KOPT-K1 (cell line): ENCODE measurements at regions not wholly inside any gene's neighbourhood (a gene's known extent, or its start where the extent isn't known, plus 50 kb on each side); places are given as distances from the start of the nearest gene placed in this dataset.

Experiments used
- H3K27ac ChIP-seq: fragments of 200-600 bp; sonication (generic); 2 replicates; pipeline ENCODE4 v1.5.1; 2016; ENCODE audit warnings: antibody characterized with exemption, mild to moderate bottlenecking, low read depth, low read length; ENCODE audit not compliant: poor library complexity, severe bottlenecking
- H3K36me3 ChIP-seq: fragments of 200-600 bp; sonication (generic); 2 replicates; pipeline ENCODE4 v1.5.1; 2017; ENCODE audit warnings: antibody characterized with exemption, mild to moderate bottlenecking, low read length, moderate library complexity; ENCODE audit not compliant: insufficient read depth
- H3K9me3 ChIP-seq: fragments of 200-600 bp; sonication (generic); 2 replicates; pipeline ENCODE4 v1.5.1; 2017; ENCODE audit warnings: antibody characterized with exemption, low read length, mild to moderate bottlenecking; ENCODE audit not compliant: insufficient read depth, poor library complexity, severe bottlenecking

- no peaks in the 10 kb centered on the region for H3K36me3 ChIP-seq
- H3K27ac ChIP-seq = no peak overlapping the region
- H3K9me3 ChIP-seq = no peaks in the 10 kb centered on the region
These were observed 332.7 kb downstream of the PABPC4L start for GRCh38 chr4:133868856-133869255.

GRCh38 chr4:133866328-133866699 is 335.3 kb downstream of the PABPC4L start:
- H3K27ac ChIP-seq = no peak overlapping the region

DNA sequence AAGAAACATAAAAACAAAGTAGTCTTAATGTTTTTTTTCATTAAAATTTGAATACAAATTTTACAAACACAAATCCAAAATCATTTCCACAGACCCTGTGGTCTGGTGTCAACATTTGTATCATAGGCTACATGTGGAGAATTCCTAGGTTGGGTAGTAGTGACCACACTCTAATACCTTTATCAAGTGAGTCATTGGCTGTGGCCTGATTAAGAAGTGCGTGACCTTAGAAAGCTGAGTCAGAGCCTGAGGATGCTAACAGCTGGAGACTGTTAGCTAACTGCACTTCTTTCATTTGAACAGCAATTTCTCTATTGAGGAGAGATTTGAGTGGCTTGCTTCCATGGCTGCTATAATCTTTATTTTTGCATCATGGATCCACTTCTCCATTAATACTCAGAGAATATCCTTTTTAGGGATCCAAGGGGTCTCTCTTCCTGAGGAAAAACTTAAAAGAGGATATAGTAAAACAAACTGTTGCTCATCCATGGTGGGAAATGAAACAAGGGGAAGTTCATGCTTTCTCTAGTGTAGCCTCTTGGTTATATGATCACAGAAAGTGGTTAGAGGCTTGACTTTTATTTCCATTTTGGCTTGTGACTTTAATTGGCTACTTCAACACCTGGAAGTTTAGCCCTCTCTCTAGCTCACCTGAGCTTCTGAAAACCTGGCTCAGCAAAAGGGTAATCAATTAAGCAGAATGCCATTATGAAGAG is 335.8 kb downstream of the PABPC4L start:
- no peaks in the 10 kb centered on the region for H3K9me3 ChIP-seq
- no peak overlapping the region for H3K27ac ChIP-seq
- no peaks in the 10 kb centered on the region for H3K36me3 ChIP-seq

More at GRCh38 chr4:133866328-133866699, 335.3 kb downstream of the PABPC4L start:
- Histone ChIP-seq H3K9me3 (no peaks in the 10 kb centered on the region), H3K36me3 (no peaks in the 10 kb centered on the region)

DNA sequence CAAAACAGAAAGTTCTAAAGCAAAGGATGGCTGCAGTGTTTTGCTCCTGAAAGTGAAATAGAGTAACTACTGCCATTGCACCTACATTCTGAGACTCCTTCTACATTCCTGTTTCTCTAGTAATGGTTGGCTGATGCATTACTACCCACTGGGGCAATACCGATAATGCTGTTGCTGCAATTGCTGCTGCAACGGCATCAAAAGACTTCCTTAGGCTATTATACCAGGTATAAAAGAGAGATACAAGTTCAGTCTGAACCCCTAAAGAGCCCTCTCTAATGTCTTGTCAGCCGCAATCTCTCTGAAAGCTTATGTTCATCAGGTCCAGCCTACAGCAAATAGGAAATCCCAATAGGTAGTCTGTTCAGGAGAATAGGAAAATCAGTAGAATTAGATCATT is 338.4 kb downstream of the PABPC4L start:
- Histone ChIP-seq H3K27ac (no peak overlapping the region), H3K36me3 (no peaks in the 10 kb centered on the region), H3K9me3 (no peaks in the 10 kb centered on the region)

DNA sequence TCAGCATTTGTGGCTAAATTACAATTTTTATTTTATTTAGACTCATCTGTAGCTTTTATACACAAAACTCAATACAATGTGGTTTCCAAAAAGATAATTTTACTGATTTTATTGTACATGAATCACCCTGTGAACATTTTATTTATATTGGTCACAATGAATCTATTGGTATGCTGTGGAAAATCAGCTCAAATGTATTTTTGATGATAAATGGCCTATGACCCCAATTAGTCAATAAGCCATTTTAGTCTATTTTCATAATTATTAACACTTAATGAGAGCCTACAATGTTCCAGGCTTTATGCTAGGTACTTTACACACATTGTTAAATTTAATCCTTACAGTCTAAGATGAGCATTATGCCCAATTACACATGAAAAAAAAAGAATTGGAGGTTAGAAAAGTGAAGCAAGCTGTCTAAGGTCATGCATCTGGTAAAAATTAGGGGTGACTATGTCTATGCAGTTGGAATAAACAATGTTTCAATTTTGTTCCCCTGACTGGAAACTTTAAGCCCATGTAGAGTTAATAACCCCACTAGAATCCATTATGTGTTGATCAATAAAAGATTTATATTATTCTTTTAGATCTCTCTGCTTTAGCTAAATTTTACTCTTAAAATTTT is 344.7 kb downstream of the PABPC4L start:
- Histone ChIP-seq H3K36me3 (no peaks in the 10 kb centered on the region), H3K9me3 (no peaks in the 10 kb centered on the region), H3K27ac (no peak overlapping the region)

GRCh38 chr4:133855001-133855400 is 346.6 kb downstream of the PABPC4L start:
- no peaks in the 10 kb centered on the region for H3K9me3 ChIP-seq
- no peak overlapping the region for H3K27ac ChIP-seq
- no peaks in the 10 kb centered on the region for H3K36me3 ChIP-seq

GRCh38 chr4:133839326-133839725 is 362.3 kb downstream of the PABPC4L start:
- Histone ChIP-seq H3K27ac (no peak overlapping the region), H3K36me3 (no peaks in the 10 kb centered on the region), H3K9me3 (peaks cover 20% of the 10 kb centered on the region)

- Histone ChIP-seq H3K27ac (no peak overlapping the region), H3K36me3 (no peaks in the 10 kb centered on the region), H3K9me3 (peaks cover under 1% of the 10 kb centered on the region)
These were observed 378.4 kb downstream of the PABPC4L start for GRCh38 chr4:133823177-133823576.

- no peak overlapping the region for H3K27ac ChIP-seq
- H3K9me3 ChIP-seq = peaks cover 28% of the 10 kb centered on the region
These were observed 388.6 kb downstream of the PABPC4L start for GRCh38 chr4:133812954-133813353.

GRCh38 chr4:133812236-133812635 is 389.4 kb downstream of the PABPC4L start:
- Histone ChIP-seq H3K9me3 (peaks cover 21% of the 10 kb centered on the region), H3K36me3 (no peaks in the 10 kb centered on the region), H3K27ac (no peak overlapping the region)

More at GRCh38 chr4:133812954-133813353, 388.6 kb downstream of the PABPC4L start:
- H3K36me3 ChIP-seq = no peaks in the 10 kb centered on the region

DNA sequence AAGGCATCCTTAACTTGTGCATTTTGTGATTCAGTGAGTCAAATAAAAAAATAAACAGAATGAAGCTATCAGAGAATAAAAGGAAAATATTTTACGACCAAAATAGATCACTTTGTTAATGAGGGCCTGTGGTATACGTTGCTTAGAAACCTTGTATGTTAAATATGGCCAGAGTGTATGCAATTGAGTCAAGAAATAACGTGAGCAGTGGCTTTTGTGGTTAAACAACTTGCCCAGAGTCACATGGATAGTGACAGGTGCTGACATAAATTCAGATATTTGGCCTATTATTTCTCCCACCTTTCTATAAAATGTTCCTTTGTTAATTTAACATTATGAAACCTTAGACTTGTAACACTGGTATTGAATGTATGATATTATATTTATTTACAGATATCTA is 393.4 kb downstream of the PABPC4L start:
- no peak overlapping the region for H3K27ac ChIP-seq

GRCh38 chr4:133803341-133803740 is 398.2 kb downstream of the PABPC4L start:
- Histone ChIP-seq H3K36me3 (no peaks in the 10 kb centered on the region), H3K9me3 (no peaks in the 10 kb centered on the region), H3K27ac (no peak overlapping the region)

More for the DNA sequence above, 393.4 kb downstream of the PABPC4L start:
- H3K36me3 ChIP-seq = no peaks in the 10 kb centered on the region
- peaks cover 10% of the 10 kb centered on the region for H3K9me3 ChIP-seq

DNA sequence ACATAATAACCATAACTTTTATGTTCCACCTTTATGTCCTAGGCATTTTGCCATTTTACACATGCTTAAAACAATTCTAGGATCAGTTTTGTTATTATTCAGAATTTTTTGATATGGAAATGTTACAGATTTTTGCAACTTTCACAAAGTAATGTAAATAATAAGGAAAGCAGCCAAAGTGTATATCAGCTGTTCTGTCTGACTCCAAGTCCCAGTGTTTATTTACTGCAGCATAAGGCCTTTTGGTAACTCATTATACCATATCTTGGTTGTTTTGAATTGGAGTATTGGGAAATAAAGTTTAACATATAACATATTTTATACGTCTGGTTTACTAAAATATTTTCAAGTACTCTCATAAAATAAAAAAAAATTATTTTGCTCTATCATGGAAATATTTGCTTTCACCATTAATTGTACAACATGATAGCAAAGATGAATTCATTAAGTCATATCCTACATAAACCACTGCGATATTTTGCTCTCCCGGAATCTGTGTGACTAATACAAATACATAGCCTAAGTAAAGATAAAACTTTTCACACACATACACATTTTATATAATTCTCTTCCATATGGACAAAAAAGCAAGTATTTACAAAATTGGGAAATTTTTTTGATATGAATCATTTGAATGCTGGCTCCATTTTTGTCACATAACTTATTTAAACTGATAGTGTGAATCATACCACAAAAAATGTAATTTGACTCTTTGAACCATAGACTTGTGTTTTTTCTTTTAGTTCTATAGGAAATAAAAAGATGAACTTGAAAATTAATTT is 399.0 kb downstream of the PABPC4L start:
- Histone ChIP-seq H3K9me3 (no peaks in the 10 kb centered on the region), H3K36me3 (no peaks in the 10 kb centered on the region), H3K27ac (no peak overlapping the region)

DNA sequence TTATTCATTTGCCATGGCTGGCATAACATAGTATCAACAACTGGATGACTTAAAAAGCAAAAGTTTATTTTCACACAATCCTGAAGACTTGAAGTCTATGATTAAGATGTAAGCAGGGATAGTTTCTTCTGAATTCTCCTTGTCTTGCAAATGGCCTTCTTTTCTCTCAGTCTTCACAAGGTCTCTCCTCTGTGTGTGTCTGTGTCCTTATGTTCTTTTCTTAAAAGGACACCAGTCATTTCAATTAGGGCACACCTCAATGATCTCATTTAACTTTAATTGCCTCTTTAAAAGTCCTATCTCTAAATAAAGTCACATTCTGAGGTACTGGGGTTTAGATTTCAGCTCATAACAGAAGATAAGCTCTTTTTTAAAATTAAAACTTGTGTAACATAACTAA is 399.7 kb downstream of the PABPC4L start:
- Histone ChIP-seq H3K9me3 (no peaks in the 10 kb centered on the region), H3K27ac (no peak overlapping the region), H3K36me3 (no peaks in the 10 kb centered on the region)

DNA sequence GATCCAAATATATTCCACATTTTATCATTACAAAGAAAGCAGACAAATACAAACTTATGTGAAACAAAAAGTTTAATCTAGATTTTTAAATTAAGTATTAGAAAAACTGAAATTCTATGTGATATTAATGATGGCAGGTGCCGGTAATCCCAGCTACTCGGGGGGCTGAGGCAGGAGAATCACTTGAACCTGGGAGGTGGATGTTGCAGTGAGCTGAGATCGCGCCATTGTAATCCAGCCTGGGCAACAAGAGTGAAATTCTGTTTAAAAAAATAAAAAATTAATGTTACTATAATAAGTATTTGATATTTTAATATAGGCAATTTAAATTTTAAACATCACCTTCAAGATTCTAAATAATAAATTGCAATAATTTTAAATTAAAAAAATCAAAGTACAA is 400.6 kb downstream of the PABPC4L start:
- Histone ChIP-seq H3K27ac (no peak overlapping the region), H3K36me3 (no peaks in the 10 kb centered on the region)

More for the DNA sequence above, 400.6 kb downstream of the PABPC4L start:
- H3K9me3 ChIP-seq = no peaks in the 10 kb centered on the region
